AML-193 (cell line): ENCODE measurements at regions not wholly inside any gene's neighbourhood (a gene's known extent, or its start where the extent isn't known, plus 50 kb on each side); places are given as distances from the start of the nearest gene placed in this dataset.
"Not testable (repeated sequence)": the region's sequence is repeated elsewhere in the genome, so short reads cannot be mapped to it uniquely, and the experiment has no call there.

Experiments used
- DNase-seq, 2 experiments: peaks; one replicate each; lab custom pipeline; 2025; lab: John Stamatoyannopoulos, UW

DNA sequence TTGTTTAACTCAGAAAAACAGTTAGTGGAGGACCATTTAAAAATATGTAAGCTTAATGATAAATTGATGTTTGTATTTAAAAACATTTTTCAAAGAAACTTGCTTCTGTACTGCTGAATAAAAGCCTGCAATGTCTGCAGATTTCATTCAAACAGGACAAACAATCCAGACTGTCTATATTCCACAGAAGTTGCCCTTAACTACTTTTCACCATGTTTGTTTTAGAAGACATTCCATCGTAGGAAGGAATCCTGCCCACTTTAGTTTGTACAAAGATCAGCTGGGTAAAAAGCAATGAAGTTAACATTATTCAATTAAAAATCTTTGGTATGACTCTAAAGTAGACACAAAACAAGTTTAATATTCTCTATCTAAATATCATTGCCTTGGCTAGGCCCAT is 195.7 kb upstream of the CCNH start:
- no peak for DNase-seq

DNA sequence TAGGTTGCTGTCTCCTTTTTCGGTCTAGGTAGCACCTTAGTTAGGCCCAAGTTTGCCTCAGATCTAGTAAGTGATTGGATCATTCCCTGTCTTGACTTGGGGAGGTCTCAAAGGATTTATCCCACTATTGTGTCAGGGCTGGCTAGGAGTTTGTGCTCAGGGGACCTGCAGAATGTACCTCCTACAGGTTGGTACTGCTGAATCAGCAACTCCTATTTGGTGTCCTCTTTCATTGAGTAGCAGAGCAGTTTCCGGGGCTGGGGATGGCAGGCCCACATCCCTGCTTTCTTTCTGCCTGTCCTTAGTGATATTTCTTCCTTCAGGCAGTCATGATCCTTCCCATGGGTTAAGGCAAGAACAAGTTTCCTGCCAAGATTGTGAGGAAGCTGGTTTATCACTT is 192.9 kb upstream of the CCNH start:
- DNase-seq: no peak

DNA sequence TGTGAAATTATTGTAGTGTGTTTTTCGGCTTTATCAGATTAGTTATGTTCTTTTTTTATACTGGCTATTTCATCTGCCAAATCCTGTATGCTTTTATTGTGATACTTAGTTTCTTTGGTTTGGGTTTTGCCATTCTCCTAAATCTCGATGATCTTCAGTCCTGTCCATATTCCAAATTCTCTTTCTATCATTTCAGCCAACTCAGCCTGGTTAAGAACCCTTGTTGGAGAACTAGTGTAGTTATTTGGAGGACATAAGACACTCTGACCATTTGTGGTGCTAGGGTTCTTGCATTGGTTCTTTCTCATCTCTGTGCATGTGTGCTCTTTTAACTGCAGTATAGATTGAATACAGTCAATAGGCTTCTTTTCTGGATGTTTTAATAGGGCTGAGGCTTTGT is 187.0 kb upstream of the CCNH start:
- no peak for DNase-seq

DNA sequence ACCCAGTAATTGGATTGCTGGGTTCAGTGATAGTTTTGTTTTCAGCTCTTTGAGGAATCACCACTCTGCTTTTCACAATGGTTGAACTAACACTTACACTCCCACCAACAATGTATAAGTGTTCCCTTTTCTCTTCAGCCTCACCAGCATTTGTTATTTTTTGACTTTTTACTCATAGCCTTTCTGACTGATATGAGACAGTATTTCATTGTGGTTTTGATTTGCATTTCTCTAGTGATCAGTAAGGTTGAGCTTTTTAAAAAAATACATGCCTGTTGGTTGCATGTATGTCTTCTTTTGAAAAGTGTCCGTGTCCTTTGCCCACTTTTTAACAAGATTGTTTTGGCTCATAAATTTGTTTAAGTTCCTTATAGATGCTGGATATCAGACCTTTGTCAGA is 185.7 kb upstream of the CCNH start:
- no peak for DNase-seq

DNA sequence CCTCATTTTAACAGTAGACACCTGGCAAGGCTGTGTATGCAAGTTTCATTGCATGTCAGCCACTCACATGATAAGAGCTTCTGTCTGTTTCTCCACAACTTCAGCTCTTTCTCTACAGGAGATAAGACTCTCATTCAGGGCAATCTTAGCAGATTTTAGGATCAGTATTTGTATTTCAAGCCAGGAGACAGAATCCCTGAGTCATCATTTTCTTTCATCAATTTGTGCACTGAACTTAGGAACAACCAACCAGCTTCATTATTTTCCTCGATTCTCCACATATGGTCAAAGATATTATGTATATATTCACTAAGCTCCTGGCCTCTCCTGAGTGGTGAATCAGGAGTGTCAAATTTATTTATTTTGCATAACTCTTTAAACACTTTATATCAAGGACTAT is 181.8 kb upstream of the CCNH start:
- no peak for DNase-seq

DNA sequence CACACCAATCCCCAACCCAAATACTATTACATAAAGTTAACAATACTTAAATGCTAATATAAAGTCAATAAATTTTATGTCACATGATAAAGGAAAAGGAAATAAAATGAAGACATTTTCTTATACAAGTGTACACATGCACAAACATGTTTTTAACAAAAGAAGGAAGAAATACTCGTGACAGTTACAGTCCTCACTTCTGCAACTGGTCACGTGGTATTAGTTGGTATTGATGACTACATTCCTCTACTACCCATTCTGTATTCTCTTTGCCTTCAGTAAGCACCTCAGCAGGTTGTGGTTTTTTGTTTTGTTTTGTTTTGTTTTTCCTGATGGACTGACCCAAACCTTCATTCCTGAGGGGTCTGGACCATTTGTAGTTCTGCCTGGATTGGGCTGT is 176.9 kb upstream of the CCNH start:
- DNase-seq: no peak

DNA sequence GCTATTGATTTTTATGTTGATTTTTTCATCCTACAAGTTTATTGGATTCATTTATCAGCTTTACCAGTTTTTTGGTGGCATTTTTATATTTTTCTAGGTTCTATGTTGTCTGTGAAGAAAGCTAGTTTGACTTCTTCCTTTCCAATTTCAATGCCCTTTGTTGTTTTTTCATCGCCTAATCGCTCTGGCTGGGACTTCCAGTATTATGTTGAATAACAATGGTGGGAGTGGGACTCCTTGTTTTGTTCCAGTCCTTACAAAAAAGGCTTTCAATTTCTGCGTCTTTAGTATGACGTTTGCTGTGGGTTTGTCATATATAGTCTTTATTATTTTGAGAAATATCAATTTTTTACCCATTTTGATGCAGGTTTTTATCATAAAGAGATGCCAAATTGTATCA is 175.6 kb upstream of the CCNH start:
- DNase-seq: no peak

DNA sequence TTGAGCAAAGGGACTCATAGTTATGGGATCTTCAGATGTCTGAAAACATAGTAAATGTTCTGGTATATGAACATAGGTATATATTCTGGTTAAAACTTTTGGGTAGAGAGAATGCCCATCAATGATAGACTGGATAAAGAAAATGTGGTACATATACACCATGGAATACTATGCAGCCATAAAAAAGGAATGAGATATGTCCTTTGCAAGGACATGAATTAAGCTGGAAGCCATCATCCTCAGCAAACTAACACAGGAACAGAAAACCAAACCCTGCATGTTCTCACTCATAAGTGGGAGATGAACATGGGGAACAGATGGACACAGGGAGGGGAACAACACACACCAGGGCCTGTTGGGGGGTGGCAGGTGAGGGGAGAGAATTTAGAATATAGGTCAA is 171.0 kb upstream of the CCNH start:
- DNase-seq: not testable (repeated sequence)

DNA sequence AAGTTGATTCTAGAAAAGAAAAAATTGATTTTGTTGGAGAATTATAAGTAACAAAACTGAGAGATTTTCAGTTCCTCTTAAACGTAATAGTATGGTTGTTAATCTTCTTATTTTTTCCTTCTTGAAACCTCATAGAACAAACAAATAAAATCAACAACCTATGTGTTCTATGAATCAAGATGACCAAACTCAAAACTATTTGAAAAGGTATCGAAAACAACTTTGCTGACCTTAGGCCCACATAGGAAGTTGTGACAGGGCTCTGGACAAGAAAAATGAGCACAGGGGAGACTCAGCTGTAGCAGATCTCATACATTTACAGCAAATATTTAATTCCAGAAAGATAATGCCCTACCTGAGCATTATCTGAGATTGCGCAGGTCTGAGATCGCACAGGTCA is 169.4 kb upstream of the CCNH start:
- no peak for DNase-seq

DNA sequence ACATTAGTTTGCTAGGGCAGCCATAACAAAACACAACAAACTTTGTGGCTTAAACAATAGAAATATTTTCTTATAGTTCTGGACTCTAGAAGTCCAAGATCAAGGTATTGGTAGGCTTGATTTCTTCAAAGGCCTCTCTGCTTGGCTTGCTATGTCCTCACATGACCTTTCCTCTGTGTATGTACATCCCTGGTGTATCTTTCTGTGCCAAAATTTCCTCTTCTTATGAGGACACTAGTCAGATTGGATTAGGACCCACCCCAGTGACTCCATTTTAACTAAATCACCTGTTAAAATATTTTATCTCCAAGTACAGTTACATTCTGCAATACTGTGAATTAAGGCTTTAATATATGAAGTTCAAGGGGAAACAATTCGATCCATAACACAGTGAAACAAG is 168.9 kb upstream of the CCNH start:
- DNase-seq: no peak

DNA sequence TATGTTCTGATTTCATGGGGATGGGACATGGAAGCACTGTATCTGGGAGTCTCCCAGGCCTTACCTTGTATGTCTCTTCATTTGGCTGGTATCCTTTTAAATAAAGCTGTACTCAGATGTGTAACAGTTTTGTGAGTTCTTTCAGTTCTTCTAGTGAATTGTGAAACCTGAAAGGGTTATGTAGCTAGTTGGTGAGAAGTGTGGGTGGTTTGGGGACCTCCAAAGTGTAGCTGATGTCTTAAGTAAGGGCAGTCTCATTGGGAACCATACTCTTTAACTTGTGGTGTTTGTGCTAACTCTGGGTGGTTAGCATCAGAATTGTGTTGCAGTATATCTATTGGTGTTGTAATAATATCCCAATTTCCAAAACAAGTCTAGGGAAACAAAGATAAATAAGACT is 166.9 kb upstream of the CCNH start:
- DNase-seq: no peak

DNA sequence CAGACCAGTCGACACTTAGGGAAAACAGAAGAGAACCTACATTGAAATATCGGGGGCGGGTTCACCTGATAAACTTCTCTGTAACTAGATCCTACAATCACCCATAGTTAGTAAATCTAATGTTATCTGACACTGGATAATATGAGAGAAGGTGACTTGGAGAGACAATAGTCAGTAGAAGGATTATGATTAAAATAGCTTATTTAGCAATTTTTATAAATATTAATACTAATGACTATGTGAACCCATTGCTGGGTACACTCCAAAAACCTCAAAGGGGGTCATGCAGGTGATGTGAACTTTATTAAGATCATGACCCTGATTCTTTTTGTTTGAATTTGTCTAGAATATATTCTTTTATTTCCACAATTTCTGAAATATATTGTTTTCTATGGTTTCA is 164.1 kb upstream of the CCNH start:
- no peak for DNase-seq

DNA sequence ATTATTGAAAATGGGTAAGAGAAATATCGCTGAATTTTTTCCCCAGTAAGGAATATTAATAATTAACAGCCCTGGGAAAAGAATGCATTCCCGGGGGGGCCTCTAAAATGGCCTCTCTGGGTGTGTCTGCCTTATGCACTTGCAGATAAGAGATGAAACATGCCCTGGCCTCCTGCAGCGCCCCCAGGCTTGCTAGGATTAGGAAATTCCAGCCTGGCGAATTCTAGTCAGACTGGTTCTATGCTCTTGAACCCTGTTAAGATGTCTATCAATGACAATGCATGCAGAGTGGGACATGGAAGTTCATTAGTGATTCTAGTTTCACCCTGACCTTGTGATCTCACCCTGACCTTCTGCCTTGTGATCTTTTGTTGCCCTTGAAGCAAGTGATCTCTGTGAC is 163.6 kb upstream of the CCNH start:
- not testable (repeated sequence) for DNase-seq

DNA sequence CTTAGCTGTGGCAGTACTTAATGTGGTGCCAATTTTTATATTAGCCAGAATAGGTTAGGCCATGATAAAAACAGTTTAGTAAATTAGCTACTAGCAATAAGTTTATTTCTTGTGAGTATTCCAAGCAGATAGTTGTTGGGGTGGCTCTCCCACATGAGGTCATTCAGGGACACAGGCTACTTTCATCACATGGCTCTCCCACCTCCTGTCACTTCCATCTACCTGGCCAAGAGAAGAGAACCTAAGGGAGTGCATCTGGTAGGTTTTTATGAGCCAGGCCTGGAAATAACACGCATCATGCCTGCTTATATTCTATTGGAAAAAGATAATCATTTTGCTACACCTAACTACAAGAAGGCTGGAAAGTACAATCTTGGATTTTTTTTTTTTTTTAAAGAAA is 161.4 kb upstream of the CCNH start:
- DNase-seq: no peak

DNA sequence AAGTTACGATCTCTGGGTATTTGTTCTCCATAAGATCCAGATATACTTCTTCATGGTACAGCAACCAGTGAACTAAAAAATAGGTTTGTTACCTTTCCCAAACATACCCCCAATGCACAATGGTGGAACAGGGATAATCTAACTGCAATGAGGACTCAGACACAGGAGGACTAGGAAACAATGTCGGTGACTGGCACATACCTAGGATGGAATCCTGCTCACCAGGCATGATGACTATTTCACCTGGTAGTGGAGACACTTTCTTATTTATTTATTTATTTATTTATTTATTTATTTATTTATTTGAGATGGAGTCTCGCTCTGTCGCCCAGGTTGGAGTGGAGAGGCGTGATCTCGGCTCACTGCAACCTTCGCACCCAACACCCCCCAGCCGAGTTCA is 159.9 kb upstream of the CCNH start:
- no peak for DNase-seq

DNA sequence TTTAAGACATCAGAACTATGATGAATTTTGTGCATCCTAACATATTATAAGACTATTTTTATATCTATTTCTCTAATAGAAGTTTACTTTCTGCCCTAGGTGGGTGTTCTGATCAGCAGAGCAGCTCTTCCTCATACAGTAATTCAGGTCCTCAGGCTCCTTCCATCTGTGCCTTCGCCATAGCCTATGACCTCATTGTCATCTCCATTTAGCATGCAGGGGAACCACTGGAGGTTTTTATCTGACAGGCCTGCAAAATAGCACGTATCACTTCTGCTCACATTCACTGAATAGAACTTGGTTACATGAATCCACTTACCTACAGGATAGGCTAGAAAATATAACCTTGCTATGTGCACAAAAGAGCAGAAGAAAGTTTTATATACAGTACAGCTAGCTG is 159.4 kb upstream of the CCNH start:
- DNase-seq: no peak

DNA sequence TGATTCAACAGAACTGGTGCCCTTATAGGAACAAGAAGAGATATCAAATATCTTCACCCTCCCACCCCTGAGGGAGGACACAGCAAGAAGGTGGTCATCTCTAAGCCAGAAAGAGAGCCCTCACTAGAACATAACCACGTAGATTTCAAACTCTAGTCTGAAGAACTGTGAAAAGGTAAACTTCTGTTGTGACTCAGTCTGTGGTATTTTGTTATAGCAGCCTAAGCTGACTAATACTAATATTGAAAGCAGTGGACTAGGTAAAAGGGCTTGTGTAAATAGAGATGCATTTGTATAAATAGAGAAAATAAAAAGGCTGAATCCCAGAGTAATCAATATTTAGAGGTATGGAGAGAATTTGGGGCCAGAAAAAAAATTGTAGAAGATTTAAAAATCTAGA is 157.6 kb upstream of the CCNH start:
- no peak for DNase-seq

DNA sequence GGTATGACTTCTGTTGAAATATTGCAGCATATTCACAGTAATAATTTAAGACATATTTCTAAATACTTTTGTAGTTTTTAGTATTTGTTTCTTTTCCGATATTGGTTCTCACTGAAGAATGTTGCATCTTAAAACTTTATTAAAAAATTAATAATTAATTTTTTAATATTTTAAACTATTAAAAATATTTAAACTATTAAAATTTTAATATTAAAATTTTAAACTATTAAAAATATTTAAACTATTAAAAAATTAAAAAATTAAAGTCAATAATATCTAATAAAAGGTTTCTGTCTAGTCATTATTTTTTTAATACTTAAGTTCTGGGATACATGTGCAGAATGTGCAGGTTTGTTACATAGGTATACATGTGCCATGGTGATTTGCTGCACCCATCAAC is 149.3 kb upstream of the CCNH start:
- DNase-seq: no peak

DNA sequence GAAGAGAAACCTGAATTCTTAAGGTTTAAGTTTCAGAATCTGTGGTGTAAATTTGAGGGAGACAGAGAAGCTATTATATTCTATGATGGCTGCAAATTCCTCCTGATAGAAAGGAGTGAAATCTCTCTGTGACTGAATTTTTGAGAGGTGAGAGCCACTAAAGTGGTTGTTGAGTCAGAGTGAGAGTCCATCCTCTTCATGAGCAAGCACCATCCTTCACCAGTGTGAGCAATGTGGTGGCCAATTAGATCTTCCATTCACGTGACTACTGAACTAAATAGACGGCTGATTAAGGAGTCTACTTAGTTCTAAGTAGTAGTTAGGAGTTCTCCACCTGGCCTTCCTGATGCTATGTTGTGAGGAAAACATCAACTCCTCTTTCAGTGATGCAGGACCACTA is 147.8 kb upstream of the CCNH start:
- DNase-seq: no peak

DNA sequence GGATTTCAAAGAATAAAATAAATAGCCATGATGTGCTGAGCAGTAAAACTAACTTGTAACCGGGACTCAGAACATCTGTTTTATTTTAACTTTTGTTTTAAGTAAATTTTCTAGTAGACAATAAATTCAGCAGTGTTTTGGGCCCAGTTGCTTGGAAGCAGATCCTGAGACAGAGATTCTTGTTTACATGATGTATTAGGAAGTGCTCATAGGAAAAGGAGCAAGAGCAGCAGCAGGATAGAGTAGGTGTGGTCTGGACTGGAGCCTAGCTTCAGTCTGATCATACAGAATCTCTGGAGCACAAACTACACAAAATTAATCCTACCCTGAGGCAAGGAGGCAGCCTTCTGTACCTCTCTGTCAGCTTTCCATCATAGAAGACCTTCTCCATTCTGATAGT is 139.2 kb upstream of the CCNH start:
- DNase-seq: no peak

DNA sequence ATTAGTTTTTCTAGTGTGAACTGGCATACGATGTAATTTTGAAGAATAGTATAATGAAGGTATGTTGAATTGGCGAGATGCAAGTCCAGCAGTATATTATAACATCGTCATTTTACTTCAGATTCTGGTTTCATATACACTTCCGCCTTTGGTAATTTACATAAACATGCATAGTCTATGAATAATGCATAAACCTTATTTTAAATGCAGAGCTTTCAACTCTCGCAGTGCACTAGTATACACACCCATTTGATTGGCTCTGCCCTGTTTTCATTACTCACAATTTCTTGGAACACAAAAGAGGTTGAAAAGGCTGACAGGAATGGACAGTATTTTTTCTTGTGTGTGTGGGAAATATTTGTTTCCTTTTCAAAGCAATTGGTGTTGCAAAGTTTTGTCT is 128.9 kb upstream of the CCNH start:
- DNase-seq: no peak

DNA sequence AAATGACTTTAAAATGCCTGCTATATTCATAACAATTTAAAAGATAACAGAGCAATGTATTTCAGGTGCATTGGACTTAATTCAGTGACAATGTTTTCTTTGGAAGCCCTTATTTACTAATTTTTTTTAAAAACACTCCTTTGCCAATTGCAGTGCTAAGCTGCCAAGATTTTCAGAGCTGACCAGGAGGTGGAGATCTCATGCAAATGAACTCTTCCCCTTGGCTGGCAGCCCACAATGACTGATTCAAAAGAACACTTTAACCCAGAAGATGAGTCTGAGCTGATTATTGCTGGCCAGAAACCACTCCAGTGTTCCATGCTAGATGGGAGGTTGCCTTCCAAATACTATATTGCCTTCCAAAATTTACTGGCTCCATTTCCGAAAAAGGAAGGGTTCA is 128.3 kb upstream of the CCNH start:
- DNase-seq: no peak

DNA sequence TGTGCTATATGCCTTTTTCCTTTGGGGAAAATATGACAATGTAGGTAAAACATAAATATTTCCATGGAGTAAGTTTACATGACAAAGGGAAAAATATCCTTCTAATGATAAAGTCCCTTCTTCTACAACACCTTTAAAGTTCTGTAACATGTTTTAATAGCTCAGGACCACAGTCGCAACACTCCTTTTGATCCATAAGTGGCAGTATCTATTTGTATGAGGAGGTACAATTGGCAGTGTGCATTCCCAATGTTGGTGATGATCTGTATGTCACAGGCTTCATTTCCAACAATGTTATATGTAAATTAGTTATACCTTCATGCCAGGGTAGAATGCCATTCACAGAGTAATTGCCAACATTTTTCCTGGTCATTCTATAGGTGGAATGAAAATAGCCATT is 127.1 kb upstream of the CCNH start:
- no peak for DNase-seq

DNA sequence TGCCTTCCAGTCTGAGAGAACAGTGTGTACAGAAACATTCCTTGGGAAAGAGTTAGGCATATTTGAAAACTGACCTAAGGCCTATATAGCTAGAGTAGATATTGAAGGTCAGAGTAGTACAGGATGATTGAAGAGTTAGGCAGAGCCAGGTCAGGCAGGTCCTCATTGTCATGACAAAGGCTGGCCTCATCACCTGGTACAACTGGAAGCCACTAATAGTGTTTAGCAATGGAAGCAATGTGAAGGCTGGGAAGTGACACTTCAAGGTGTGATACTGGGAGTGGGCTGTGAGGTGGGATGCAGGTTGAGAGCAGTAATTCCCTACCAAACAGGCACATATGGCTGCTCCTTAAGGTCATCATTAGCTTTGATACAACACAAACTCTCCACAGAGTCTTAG is 123.6 kb upstream of the CCNH start:
- no peak for DNase-seq

DNA sequence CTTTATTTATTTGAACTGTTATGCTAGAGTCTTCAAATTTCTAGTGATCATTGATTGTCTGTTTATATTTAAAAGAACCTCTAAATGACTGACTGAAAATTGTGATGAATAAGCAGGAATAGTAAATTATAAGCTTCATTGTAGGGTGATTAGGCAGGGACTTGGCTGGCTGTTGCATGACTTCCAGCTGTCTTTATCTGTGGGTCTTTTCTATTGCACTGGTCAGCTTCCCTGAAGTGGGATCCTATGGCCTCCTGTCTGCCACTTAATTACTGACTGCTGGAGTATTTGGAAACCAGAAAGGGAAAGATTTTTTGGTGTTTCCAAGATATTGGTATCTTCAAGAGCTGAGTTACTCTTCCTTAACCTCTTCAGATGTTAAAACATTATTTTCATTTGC is 123.0 kb upstream of the CCNH start:
- no peak for DNase-seq
